ENCODE measurements at regions not wholly inside any gene's neighbourhood (a gene's known extent, or its start where the extent isn't known, plus 50 kb on each side); places are given as distances from the start of the nearest gene placed in this dataset.

GRCh38 chr10:100628061-100628460 lies 92.3 kb downstream of the HIF1AN start:
- TF ChIP-seq POLR2A (IDR thresholded peaks at IDR 0.05) (no peak), CTCF (IDR thresholded peaks at IDR 0.05) (no peak)

Measured in testis (tissue), 2 donors.